ENCODE measurements at regions not wholly inside any gene's neighbourhood (a gene's known extent, or its start where the extent isn't known, plus 50 kb on each side); places are given as distances from the start of the nearest gene placed in this dataset.

GRCh38 chr5:117743337-117743736, 1168.7 kb upstream of the SEMA6A start:
- H2AFZ ChIP-seq (ENCODE audit: low read length) = no peak overlapping the region
- no CpG with 5 or more reads among the region's 5 CpGs for WGBS (ENCODE audit: extremely low coverage, insufficient read length, low lambda C conversion rate)
- no peaks in the 10 kb centered on the region for H3K79me2 ChIP-seq (ENCODE audit: insufficient read depth, low read length)
- no peak overlapping the region for H3K23ac ChIP-seq (ENCODE audit: insufficient read length, low read depth, low read length)
- no peaks in the 10 kb centered on the region for H4K20me1 ChIP-seq (ENCODE audit: control insufficient read depth, insufficient read depth, insufficient read length)
- Mint-ChIP-seq H3K4me3 (no peak overlapping the region), H3K9me3 (no peaks in the 10 kb centered on the region; a peak in 1 of 5 replicates), H3K27ac (no peak overlapping the region), H3K36me3 (ENCODE audit: insufficient read depth in 1 of 3, low read depth in 3 of 3) (peaks cover 2 to 5% (median 4%) of the 10 kb centered on the region in 3 experiments; a peak in 3 of 7 replicates), H3K27me3 (ENCODE audit: low read depth) (no peaks in the 10 kb centered on the region), H3K4me1 (peaks cover 4 to 5% of the 10 kb centered on the region in 2 experiments; a peak in 3 of 4 replicates)
- no peak overlapping the region for H2BK15ac ChIP-seq (ENCODE audit: low read depth, low read length)
- H3K56ac ChIP-seq (ENCODE audit: insufficient read length, low read depth, low read length) = no peak overlapping the region
- no peak overlapping the region for H3T11ph ChIP-seq (ENCODE audit: low read length)
- no peak overlapping the region for H3K18ac ChIP-seq (ENCODE audit: insufficient read length, low read depth, low read length)
- no peaks in the 10 kb centered on the region for H3K27me3 ChIP-seq (ENCODE audit: insufficient read depth, low read length)
- H2BK12ac ChIP-seq (ENCODE audit: insufficient read length, low read depth, low read length) = no peak overlapping the region
- no peak overlapping the region for H2BK120ac ChIP-seq (ENCODE audit: low read depth, low read length, poor library complexity, severe bottlenecking)
- no peak overlapping the region for H4K8ac ChIP-seq (replicated peaks; ENCODE audit: insufficient read length, low read depth, low read length)
- no peaks in the 10 kb centered on the region for H3K79me1 ChIP-seq (ENCODE audit: insufficient read depth, low read depth, low read length, poor library complexity, severe bottlenecking)
- no peak overlapping the region for H2AK5ac ChIP-seq (ENCODE audit: insufficient read length, low read length)
- DNase-seq = no peak
- no peak overlapping the region for H4K5ac ChIP-seq (ENCODE audit: insufficient read length, low read depth, low read length)
- no peak for TF ChIP-seq CTCF (conservative IDR thresholded peaks at IDR 0.05)
- no peak overlapping the region for H4K91ac ChIP-seq (ENCODE audit: insufficient read length, low read depth, low read length)
- no peak overlapping the region for H3K27ac ChIP-seq (ENCODE audit: insufficient read length, low read depth, low read length)
- H3K9me3 ChIP-seq (ENCODE audit: control insufficient read depth, low read depth, low read length) = no peaks in the 10 kb centered on the region
- H3K4ac ChIP-seq (ENCODE audit: low read depth, low read length) = no peak overlapping the region
- no peak overlapping the region for H3K4me2 ChIP-seq (ENCODE audit: insufficient read depth, insufficient read length, low read length)
- H3K23me2 ChIP-seq (ENCODE audit: insufficient read length, low read depth, low read length, poor library complexity, severe bottlenecking) = no peaks in the 10 kb centered on the region
- H3K9ac ChIP-seq (ENCODE audit: extremely low read depth, insufficient read length, low read length) = no peak overlapping the region
- H2BK20ac ChIP-seq (ENCODE audit: low read depth, low read length, poor library complexity, severe bottlenecking) = no peak overlapping the region
- H3K14ac ChIP-seq (ENCODE audit: insufficient read depth, low read length) = no peak overlapping the region
- no peaks in the 10 kb centered on the region for H3K4me1 ChIP-seq (ENCODE audit: insufficient read depth, low read length)
- no peak overlapping the region for H2BK5ac ChIP-seq (ENCODE audit: insufficient read length, low read length)
